Natural killer cell treated with Interleukin-12 subunit alpha and Interleukin-12 subunit beta and Interleukin-15 and Interleukin-18, amount 100 ng/mL, for 72 hours (primary cell): ENCODE measurements at regions not wholly inside any gene's neighbourhood (a gene's known extent, or its start where the extent isn't known, plus 50 kb on each side); places are given as distances from the start of the nearest gene placed in this dataset.
"Not testable (repeated sequence)": the region's sequence is repeated elsewhere in the genome, so short reads cannot be mapped to it uniquely, and the experiment has no call there.

Experiments
- ATAC-seq, 2 donors: fragments of 150-1000 bp; cut with Tn5 transposase in 1 of 2; sonication (Bioruptor Pico), chemical (Tn5 transposase) in 1 of 2; 2 replicates each; pipeline ENCODE4 v1.10.0; 2021
- DNase-seq: peaks from one replicate; pipeline ENCODE4 v3.0.0; 2022; ENCODE audit warnings: low spot score
- H3K27ac Mint-ChIP-seq, 2 donors: 1 replicate in 1 of 2; 2 replicates in 1 of 2; pipeline ENCODE4 v1.8.0; 2022; ENCODE audit warnings: mixed read lengths in 2 of 2, mild to moderate bottlenecking in 1 of 2, moderate library complexity in 1 of 2
- H3K27me3 Mint-ChIP-seq, 2 donors: 1 replicate in 1 of 2; 2 replicates in 1 of 2; pipeline ENCODE4 v1.8.0; 2022; ENCODE audit warnings: mixed read lengths in 2 of 2
- H3K36me3 Mint-ChIP-seq: one replicate; pipeline ENCODE4 v1.8.0; 2022; ENCODE audit warnings: mixed read lengths
- H3K4me1 Mint-ChIP-seq, 2 donors: 1 replicate in 1 of 2; 2 replicates in 1 of 2; pipeline ENCODE4 v1.8.0; 2022; ENCODE audit warnings: low read depth in 2 of 2, mixed read lengths in 2 of 2, mild to moderate bottlenecking in 1 of 2
- H3K4me3 Mint-ChIP-seq: one replicate; pipeline ENCODE4 v1.8.0; 2022; ENCODE audit warnings: mixed read lengths
- H3K9me3 Mint-ChIP-seq: 2 replicates; pipeline ENCODE4 v1.8.0; 2022; ENCODE audit warnings: mixed read lengths

- no peak overlapping the region for H3K27ac Mint-ChIP-seq
These were observed 311.1 kb upstream of the KIAA1217 start for GRCh38 chr10:23897861-23898260.

GRCh38 chr10:23899166-23899565, 309.8 kb upstream of the KIAA1217 start:
- no peak for DNase-seq
- no peaks in the 10 kb centered on the region for H3K4me1 Mint-ChIP-seq
- no peaks in the 10 kb centered on the region for H3K9me3 Mint-ChIP-seq

More at GRCh38 chr10:23897861-23898260, 311.1 kb upstream of the KIAA1217 start:
- ATAC-seq: no peak
- Mint-ChIP-seq H3K4me1 (no peaks in the 10 kb centered on the region), H3K4me3 (no peak overlapping the region), H3K27me3 (no peaks in the 10 kb centered on the region), H3K36me3 (peaks cover 5% of the 10 kb centered on the region), H3K9me3 (peaks cover 4% of the 10 kb centered on the region)
- DNase-seq: no peak

GRCh38 chr10:23910291-23910690, 298.6 kb upstream of the KIAA1217 start:
- Mint-ChIP-seq H3K4me1 (no peaks in the 10 kb centered on the region), H3K9me3 (peaks cover 7% of the 10 kb centered on the region), H3K27ac (no peak overlapping the region), H3K36me3 (no peaks in the 10 kb centered on the region), H3K27me3 (no peaks in the 10 kb centered on the region), H3K4me3 (no peak overlapping the region)
- DNase-seq (no peak), ATAC-seq (no peak)

More at GRCh38 chr10:23899166-23899565, 309.8 kb upstream of the KIAA1217 start:
- no peaks in the 10 kb centered on the region for H3K36me3 Mint-ChIP-seq
- no peak overlapping the region for H3K27ac Mint-ChIP-seq
- no peaks in the 10 kb centered on the region for H3K27me3 Mint-ChIP-seq
- no peak for ATAC-seq
- no peak overlapping the region for H3K4me3 Mint-ChIP-seq

- peaks cover 5% of the 10 kb centered on the region for H3K9me3 Mint-ChIP-seq
- H3K36me3 Mint-ChIP-seq: no peaks in the 10 kb centered on the region
- no peak for ATAC-seq
- H3K4me1 Mint-ChIP-seq: no peaks in the 10 kb centered on the region
- no peak overlapping the region for H3K4me3 Mint-ChIP-seq
- DNase-seq: no peak
- H3K27me3 Mint-ChIP-seq: no peaks in the 10 kb centered on the region
- H3K27ac Mint-ChIP-seq: no peak overlapping the region
These were observed 296.0 kb upstream of the KIAA1217 start for GRCh38 chr10:23912884-23913404.

- no peak for DNase-seq
- no peaks in the 10 kb centered on the region for H3K4me1 Mint-ChIP-seq
- no peaks in the 10 kb centered on the region for H3K36me3 Mint-ChIP-seq
These were observed 294.3 kb upstream of the KIAA1217 start for GRCh38 chr10:23914641-23915040.

GRCh38 chr10:23917251-23917840, 291.6 kb upstream of the KIAA1217 start:
- no peak overlapping the region for H3K27ac Mint-ChIP-seq
- H3K4me3 Mint-ChIP-seq: no peak overlapping the region
- no peak for ATAC-seq
- H3K27me3 Mint-ChIP-seq: no peaks in the 10 kb centered on the region
- peaks cover 5% of the 10 kb centered on the region for H3K9me3 Mint-ChIP-seq
- no peaks in the 10 kb centered on the region for H3K36me3 Mint-ChIP-seq
- no peaks in the 10 kb centered on the region for H3K4me1 Mint-ChIP-seq
- no peak for DNase-seq

More at GRCh38 chr10:23914641-23915040, 294.3 kb upstream of the KIAA1217 start:
- H3K4me3 Mint-ChIP-seq: no peak overlapping the region
- H3K27ac Mint-ChIP-seq: no peak overlapping the region
- ATAC-seq: no peak
- no peaks in the 10 kb centered on the region for H3K27me3 Mint-ChIP-seq
- H3K9me3 Mint-ChIP-seq: peaks cover 5% of the 10 kb centered on the region

GRCh38 chr10:23918090-23918723, 290.7 kb upstream of the KIAA1217 start:
- DNase-seq (no peak), ATAC-seq (no peak)
- Mint-ChIP-seq H3K4me1 (no peaks in the 10 kb centered on the region), H3K27me3 (no peaks in the 10 kb centered on the region), H3K27ac (no peak overlapping the region), H3K4me3 (no peak overlapping the region), H3K9me3 (peaks cover 8% of the 10 kb centered on the region), H3K36me3 (no peaks in the 10 kb centered on the region)

- DNase-seq (no peak), ATAC-seq (no peak)
- no peaks in the 10 kb centered on the region for H3K4me1 Mint-ChIP-seq
- peaks cover 0 to 2% of the 10 kb centered on the region in 2 donors for H3K27me3 Mint-ChIP-seq
- H3K27ac Mint-ChIP-seq: no peak overlapping the region
- H3K9me3 Mint-ChIP-seq: peaks cover 8% of the 10 kb centered on the region
- no peaks in the 10 kb centered on the region for H3K36me3 Mint-ChIP-seq
- H3K4me3 Mint-ChIP-seq: no peak overlapping the region
These were observed 290.1 kb upstream of the KIAA1217 start for GRCh38 chr10:23918839-23919238.

GRCh38 chr10:23927576-23928325, 281.2 kb upstream of the KIAA1217 start:
- Mint-ChIP-seq H3K9me3 (peaks cover 6% of the 10 kb centered on the region), H3K27ac (no peak overlapping the region), H3K27me3 (peaks cover 0 to 2% of the 10 kb centered on the region in 2 donors), H3K4me3 (no peak overlapping the region), H3K36me3 (no peaks in the 10 kb centered on the region), H3K4me1 (no peaks in the 10 kb centered on the region)
- DNase-seq (no peak), ATAC-seq (no peak)

GRCh38 chr10:23934023-23934422, 274.9 kb upstream of the KIAA1217 start:
- not testable (repeated sequence) for H3K27me3 Mint-ChIP-seq, H3K4me3 Mint-ChIP-seq, H3K36me3 Mint-ChIP-seq, H3K27ac Mint-ChIP-seq, DNase-seq, H3K4me1 Mint-ChIP-seq, ATAC-seq
- H3K9me3 Mint-ChIP-seq: peaks cover 16% of the 10 kb centered on the region

- H3K27me3 Mint-ChIP-seq: no peaks in the 10 kb centered on the region
- DNase-seq (no peak), ATAC-seq (no peak)
- no peaks in the 10 kb centered on the region for H3K36me3 Mint-ChIP-seq
- H3K27ac Mint-ChIP-seq: no peak overlapping the region
- no peaks in the 10 kb centered on the region for H3K9me3 Mint-ChIP-seq
- no peaks in the 10 kb centered on the region for H3K4me1 Mint-ChIP-seq
- H3K4me3 Mint-ChIP-seq: no peak overlapping the region
These were observed 263.1 kb upstream of the KIAA1217 start for GRCh38 chr10:23945845-23946244.

GRCh38 chr10:23951841-23952240, 257.1 kb upstream of the KIAA1217 start:
- no peak for ATAC-seq
- no peaks in the 10 kb centered on the region for H3K4me1 Mint-ChIP-seq
- no peak overlapping the region for H3K4me3 Mint-ChIP-seq
- no peaks in the 10 kb centered on the region for H3K36me3 Mint-ChIP-seq
- peaks cover 4% of the 10 kb centered on the region for H3K9me3 Mint-ChIP-seq
- no peaks in the 10 kb centered on the region for H3K27me3 Mint-ChIP-seq
- no peak for DNase-seq
- H3K27ac Mint-ChIP-seq: no peak overlapping the region

- Mint-ChIP-seq H3K27ac (no peak overlapping the region), H3K4me3 (no peak overlapping the region), H3K4me1 (no peaks in the 10 kb centered on the region), H3K9me3 (peaks cover 4% of the 10 kb centered on the region), H3K27me3 (no peaks in the 10 kb centered on the region), H3K36me3 (no peaks in the 10 kb centered on the region)
- no peak for DNase-seq
- ATAC-seq: no peak
These were observed 253.3 kb upstream of the KIAA1217 start for GRCh38 chr10:23955456-23956225.
